Tibial nerve (tissue), 4 donors: ENCODE measurements at regions not wholly inside any gene's neighbourhood (a gene's known extent, or its start where the extent isn't known, plus 50 kb on each side); places are given as distances from the start of the nearest gene placed in this dataset.

Source experiments
- CTCF ChIP-seq, 5 experiments: fragments of 200-600 bp in 3 of 5; fragments of 450-650 bp in 2 of 5; sonication (generic) in 3 of 5; IDR thresholded peaks; one replicate each; pipeline ENCODE4 v1.5.1; 2016 to 2019; ENCODE audit warnings: antibody characterized with exemption in 5 of 5, mild to moderate bottlenecking in 3 of 5, moderate library complexity in 2 of 5
- EP300 ChIP-seq, 2 donors: sonication (generic); formaldehyde crosslinking; IDR thresholded peaks; one replicate each; pipeline ENCODE4 v1.6.1; 2017; ENCODE audit warnings: antibody characterized with exemption in 2 of 2, mild to moderate bottlenecking in 1 of 2

GRCh38 chr7:68511281-68511680 is 1087.0 kb upstream of the AUTS2 start:
- TF ChIP-seq CTCF (IDR thresholded peaks at IDR 0.05) (no peak), EP300 (IDR thresholded peaks at IDR 0.05) (no peak)
